H1 (cell line): ENCODE measurements at regions not wholly inside any gene's neighbourhood (a gene's known extent, or its start where the extent isn't known, plus 50 kb on each side); places are given as distances from the start of the nearest gene placed in this dataset.

Source experiments
- CBX5 ChIP-seq: fragments of 300-800, 300-1000 bp; sonication (generic); IDR thresholded peaks from 2 replicates; pipeline ENCODE4 v1.7.1; 2016; ENCODE audit warnings: antibody characterized with exemption, low read length, low read depth
- CREB1 ChIP-seq: IDR thresholded peaks from 2 replicates; pipeline ENCODE4 v1.6.1; 2012; ENCODE audit warnings: inconsistent platforms
- EP300 ChIP-seq, 2 experiments: IDR thresholded peaks; 1 replicate in 1 of 2; 2 replicates in 1 of 2; pipeline ENCODE4 v1.6.1; 2011 to 2012; ENCODE audit warnings: low read depth in 2 of 2, low read length in 2 of 2, mild to moderate bottlenecking in 2 of 2, borderline replicate concordance in 1 of 2, inconsistent platforms in 1 of 2, moderate library complexity in 1 of 2
- PHF8 ChIP-seq: fragments of 200-600 bp; sonication (generic); conservative IDR thresholded peaks from 2 replicates; pipeline ENCODE4 v1.7.1; 2012; ENCODE audit warnings: low read depth, mild to moderate bottlenecking, inconsistent platforms, low read length, moderate library complexity
- POLR2A ChIP-seq, 2 experiments: IDR thresholded peaks; 1 replicate in 1 of 2; 2 replicates in 1 of 2; pipeline ENCODE4 v1.6.1; 2011; ENCODE audit warnings: low read depth in 2 of 2, low read length in 2 of 2, mild to moderate bottlenecking in 2 of 2; ENCODE audit errors: control extremely low read depth in 1 of 2
- POLR2AphosphoS5 ChIP-seq: IDR thresholded peaks from 2 replicates; pipeline ENCODE4 v1.6.1; 2011; ENCODE audit warnings: low read depth, low read length
- SIRT6 ChIP-seq: IDR thresholded peaks from one replicate; pipeline ENCODE4 v1.7.1; 2012; ENCODE audit warnings: low read length, inconsistent platforms
- SUZ12 ChIP-seq: fragments of 200-600 bp; sonication (generic); IDR thresholded peaks from 2 replicates; pipeline ENCODE4 v1.6.1; 2012; ENCODE audit warnings: mild to moderate bottlenecking, inconsistent platforms, low read length, moderate library complexity, mixed read lengths
- TEAD4 ChIP-seq: IDR thresholded peaks from 2 replicates; pipeline ENCODE4 v1.6.1; 2012; ENCODE audit warnings: low read depth, low read length, inconsistent platforms, mixed read lengths
- YY1 ChIP-seq: IDR thresholded peaks from 2 replicates; pipeline ENCODE4 v1.6.1; 2011; ENCODE audit warnings: low read depth, mild to moderate bottlenecking, low read length
- TF ChIP-seq, protein P1 (sequence below), 3 experiments: IDR thresholded peaks; 1 replicate in 2 of 3; 2 replicates in 1 of 3; pipeline versions ENCODE4 v1.5.1 to v1.6.1; 2011; ENCODE audit warnings: low read length in 3 of 3, mild to moderate bottlenecking in 3 of 3, inconsistent platforms in 2 of 3, low read depth in 1 of 3, moderate library complexity in 1 of 3; ENCODE audit not compliant: insufficient read depth in 1 of 3; ENCODE audit errors: control extremely low read depth in 1 of 3
- TF ChIP-seq, protein P2 (sequence below): IDR thresholded peaks from 2 replicates; pipeline ENCODE4 v1.6.1; 2011; ENCODE audit warnings: low read depth, mild to moderate bottlenecking, low read length; ENCODE audit not compliant: insufficient read depth
- TF ChIP-seq, protein P3 (sequence below): IDR thresholded peaks from 2 replicates; pipeline ENCODE4 v1.6.1; 2011; ENCODE audit warnings: low read length, improper control_type of control experiment

DNA sequence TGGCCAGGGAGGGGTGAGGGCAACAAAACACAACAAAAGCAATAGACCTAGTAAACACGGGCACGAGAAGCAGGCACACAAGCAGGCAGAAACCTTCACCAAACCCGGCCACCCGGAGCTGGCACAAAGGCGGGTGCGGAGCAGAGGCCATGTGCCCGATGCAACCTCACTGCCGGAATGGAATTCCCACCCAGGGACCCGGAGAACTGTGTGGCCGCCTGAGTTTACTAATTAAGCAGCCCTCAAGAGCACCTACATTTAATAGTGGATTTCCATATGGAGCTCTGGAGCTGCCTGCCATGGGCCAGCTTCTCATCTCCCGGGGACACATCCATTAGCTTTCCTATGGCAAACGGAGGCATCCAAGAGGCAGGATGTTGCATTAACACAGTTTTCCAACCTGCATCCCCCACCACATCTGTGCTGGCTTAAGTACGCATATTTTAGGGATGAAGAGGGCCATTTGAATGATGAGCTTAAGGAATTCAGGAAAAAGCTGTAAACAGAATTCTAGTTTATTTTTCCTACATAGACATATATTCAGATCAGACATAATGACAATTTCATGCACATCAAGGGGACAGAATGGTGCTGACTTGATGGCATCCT lies 104.5 kb upstream of the SMIM21 start:
- TF ChIP-seq POLR2AphosphoS5 (no peak), PHF8 (no peak), TEAD4 (no peak), POLR2A (IDR thresholded peaks at IDR 0.05; ENCODE audit: control extremely low read depth in 1 of 2, low read depth in 2 of 2, low read length in 2 of 2) (no peak), CBX5 (no peak), SIRT6 (no peak), YY1 (no peak), EP300 (IDR thresholded peaks at IDR 0.05; ENCODE audit: borderline replicate concordance in 1 of 2, low read depth in 2 of 2, low read length in 2 of 2) (no peak), SUZ12 (no peak), CREB1 (no peak)
- TF ChIP-seq, protein P1, sequence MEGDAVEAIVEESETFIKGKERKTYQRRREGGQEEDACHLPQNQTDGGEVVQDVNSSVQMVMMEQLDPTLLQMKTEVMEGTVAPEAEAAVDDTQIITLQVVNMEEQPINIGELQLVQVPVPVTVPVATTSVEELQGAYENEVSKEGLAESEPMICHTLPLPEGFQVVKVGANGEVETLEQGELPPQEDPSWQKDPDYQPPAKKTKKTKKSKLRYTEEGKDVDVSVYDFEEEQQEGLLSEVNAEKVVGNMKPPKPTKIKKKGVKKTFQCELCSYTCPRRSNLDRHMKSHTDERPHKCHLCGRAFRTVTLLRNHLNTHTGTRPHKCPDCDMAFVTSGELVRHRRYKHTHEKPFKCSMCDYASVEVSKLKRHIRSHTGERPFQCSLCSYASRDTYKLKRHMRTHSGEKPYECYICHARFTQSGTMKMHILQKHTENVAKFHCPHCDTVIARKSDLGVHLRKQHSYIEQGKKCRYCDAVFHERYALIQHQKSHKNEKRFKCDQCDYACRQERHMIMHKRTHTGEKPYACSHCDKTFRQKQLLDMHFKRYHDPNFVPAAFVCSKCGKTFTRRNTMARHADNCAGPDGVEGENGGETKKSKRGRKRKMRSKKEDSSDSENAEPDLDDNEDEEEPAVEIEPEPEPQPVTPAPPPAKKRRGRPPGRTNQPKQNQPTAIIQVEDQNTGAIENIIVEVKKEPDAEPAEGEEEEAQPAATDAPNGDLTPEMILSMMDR (IDR thresholded peaks at IDR 0.05; ENCODE audit: control extremely low read depth in 1 of 3, insufficient read depth in 1 of 3, low read depth in 1 of 3, low read length in 3 of 3): no peak
- TF ChIP-seq, protein P2, sequence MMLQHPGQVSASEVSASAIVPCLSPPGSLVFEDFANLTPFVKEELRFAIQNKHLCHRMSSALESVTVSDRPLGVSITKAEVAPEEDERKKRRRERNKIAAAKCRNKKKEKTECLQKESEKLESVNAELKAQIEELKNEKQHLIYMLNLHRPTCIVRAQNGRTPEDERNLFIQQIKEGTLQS: no peak
- TF ChIP-seq, protein P3, sequence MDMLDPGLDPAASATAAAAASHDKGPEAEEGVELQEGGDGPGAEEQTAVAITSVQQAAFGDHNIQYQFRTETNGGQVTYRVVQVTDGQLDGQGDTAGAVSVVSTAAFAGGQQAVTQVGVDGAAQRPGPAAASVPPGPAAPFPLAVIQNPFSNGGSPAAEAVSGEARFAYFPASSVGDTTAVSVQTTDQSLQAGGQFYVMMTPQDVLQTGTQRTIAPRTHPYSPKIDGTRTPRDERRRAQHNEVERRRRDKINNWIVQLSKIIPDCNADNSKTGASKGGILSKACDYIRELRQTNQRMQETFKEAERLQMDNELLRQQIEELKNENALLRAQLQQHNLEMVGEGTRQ: no peak
